Hepatocyte (in vitro differentiated cells): ENCODE measurements at regions not wholly inside any gene's neighbourhood (a gene's known extent, or its start where the extent isn't known, plus 50 kb on each side); places are given as distances from the start of the nearest gene placed in this dataset.

Source experiments
- EZH2phosphoT487 ChIP-seq: fragments of 200-600 bp; sonication (generic); IDR thresholded peaks from one replicate; pipeline ENCODE4 v1.6.1; 2018; ENCODE audit warnings: antibody characterized with exemption, mild to moderate bottlenecking, low read depth, moderate library complexity; ENCODE audit not compliant: unreplicated experiment, severe bottlenecking
- TF ChIP-seq, protein P1 (sequence below): fragments of 200-600 bp; sonication (generic); IDR thresholded peaks from 2 replicates; pipeline ENCODE4 v1.5.1; 2016; ENCODE audit warnings: antibody characterized with exemption, mild to moderate bottlenecking; ENCODE audit not compliant: poor library complexity

DNA sequence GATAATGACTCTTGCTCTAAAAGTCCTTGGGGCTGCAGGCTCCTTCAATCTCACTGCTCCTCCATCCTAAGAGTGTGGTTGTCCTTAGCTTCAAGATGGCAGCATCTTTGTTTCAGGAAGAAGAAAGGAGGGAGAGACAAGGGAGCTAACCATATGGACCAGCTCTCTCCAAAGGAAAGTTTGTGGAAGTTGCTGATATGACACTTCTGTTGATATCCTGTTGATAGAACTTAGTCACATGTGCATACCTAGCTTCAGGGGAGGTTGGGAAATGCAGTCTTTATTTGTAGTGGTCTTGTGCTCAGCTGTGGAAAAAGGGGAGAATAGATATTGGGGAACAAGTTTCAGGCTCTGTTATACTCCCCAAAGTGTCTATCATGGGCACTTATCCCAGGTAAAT is 186.9 kb downstream of the GIPC2 start:
- TF ChIP-seq, protein P1, sequence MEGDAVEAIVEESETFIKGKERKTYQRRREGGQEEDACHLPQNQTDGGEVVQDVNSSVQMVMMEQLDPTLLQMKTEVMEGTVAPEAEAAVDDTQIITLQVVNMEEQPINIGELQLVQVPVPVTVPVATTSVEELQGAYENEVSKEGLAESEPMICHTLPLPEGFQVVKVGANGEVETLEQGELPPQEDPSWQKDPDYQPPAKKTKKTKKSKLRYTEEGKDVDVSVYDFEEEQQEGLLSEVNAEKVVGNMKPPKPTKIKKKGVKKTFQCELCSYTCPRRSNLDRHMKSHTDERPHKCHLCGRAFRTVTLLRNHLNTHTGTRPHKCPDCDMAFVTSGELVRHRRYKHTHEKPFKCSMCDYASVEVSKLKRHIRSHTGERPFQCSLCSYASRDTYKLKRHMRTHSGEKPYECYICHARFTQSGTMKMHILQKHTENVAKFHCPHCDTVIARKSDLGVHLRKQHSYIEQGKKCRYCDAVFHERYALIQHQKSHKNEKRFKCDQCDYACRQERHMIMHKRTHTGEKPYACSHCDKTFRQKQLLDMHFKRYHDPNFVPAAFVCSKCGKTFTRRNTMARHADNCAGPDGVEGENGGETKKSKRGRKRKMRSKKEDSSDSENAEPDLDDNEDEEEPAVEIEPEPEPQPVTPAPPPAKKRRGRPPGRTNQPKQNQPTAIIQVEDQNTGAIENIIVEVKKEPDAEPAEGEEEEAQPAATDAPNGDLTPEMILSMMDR, result no peak
- no peak for TF ChIP-seq EZH2phosphoT487
